ENCODE measurements at regions not wholly inside any gene's neighbourhood (a gene's known extent, or its start where the extent isn't known, plus 50 kb on each side); places are given as distances from the start of the nearest gene placed in this dataset.

DNA sequence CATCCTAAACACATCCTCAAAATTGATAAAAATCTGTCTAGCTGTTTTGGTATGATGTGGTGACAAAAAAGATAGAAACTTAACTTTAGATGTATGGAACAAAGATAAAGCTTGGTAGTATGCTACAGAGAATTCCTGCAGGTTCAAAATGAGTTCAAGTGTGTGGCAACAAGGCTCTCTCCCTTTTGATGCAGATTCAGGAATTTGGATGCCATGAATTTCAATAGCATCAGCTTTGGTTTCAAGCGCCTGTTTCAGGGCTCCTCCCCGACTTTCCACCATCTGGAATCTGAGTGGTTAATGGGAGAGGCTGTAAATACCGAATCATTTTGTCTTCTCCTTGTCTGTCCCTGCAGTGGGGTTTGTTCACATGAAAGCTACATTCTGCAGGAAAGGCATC, 180.6 kb downstream of the MTX2 start:
- no peak for ATAC-seq
- H3K4me1 Mint-ChIP-seq = peaks cover 10% of the 10 kb centered on the region
- no peak overlapping the region for H3K27ac Mint-ChIP-seq
- H3K36me3 Mint-ChIP-seq = no peaks in the 10 kb centered on the region
- no peaks in the 10 kb centered on the region for H3K9me3 Mint-ChIP-seq
- H3K4me3 Mint-ChIP-seq = no peak overlapping the region
- H3K27me3 Mint-ChIP-seq = peaks cover 7% of the 10 kb centered on the region

GRCh38 chr2:176453784-176454183, 184.5 kb downstream of the MTX2 start:
- ATAC-seq = no peak
- Mint-ChIP-seq H3K27me3 (peaks cover 15% of the 10 kb centered on the region), H3K4me1 (no peaks in the 10 kb centered on the region), H3K27ac (no peak overlapping the region), H3K4me3 (no peak overlapping the region), H3K36me3 (no peaks in the 10 kb centered on the region), H3K9me3 (no peaks in the 10 kb centered on the region)

DNA sequence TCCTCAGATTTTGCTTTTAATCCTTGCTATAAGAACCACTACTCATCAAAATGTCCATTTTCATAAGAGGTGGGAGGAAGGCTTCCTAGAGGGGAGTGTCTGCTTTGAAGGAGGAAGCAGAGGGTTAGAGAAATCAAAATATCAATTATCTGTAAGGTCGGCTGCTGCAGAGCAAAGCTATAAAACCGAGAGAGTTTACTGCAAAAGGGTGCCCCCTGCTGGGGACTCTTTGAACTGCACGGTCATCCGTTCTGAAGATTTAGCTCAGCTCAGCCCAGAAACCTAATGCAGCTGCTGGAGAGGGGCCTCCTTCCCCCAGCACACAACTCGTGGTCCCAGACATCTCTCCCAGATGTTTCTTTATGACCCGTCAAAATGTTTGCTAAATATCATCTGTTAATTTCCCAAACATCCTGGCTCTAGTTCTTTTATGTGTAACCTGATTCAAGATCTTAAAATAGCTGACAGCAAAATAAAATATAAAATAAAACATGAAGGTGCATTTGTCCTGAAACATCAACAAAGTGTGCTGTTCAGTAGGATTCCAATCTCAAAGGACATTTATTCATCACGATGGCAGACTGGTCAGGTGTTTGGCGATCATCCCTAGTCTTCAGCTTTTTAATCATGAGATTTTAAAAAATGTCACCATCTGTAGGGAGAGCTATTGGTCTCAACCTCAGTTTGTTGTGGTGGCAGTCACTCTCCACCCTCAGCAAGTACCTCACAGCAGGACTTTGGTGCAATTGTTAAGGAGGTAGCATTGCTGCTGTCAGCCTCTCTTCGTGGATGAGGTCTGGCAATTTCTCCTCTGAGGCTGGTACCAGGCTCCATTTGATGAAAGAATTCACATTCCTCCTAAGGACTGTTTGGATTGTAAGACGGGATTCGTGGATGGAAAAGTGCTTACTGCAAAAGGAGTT, 185.9 kb downstream of the MTX2 start:
- ATAC-seq = no peak
- H3K27ac Mint-ChIP-seq = no peak overlapping the region
- no peaks in the 10 kb centered on the region for H3K36me3 Mint-ChIP-seq
- peaks cover 22% of the 10 kb centered on the region for H3K27me3 Mint-ChIP-seq
- H3K4me1 Mint-ChIP-seq = no peaks in the 10 kb centered on the region
- H3K4me3 Mint-ChIP-seq = no peak overlapping the region
- no peaks in the 10 kb centered on the region for H3K9me3 Mint-ChIP-seq

DNA sequence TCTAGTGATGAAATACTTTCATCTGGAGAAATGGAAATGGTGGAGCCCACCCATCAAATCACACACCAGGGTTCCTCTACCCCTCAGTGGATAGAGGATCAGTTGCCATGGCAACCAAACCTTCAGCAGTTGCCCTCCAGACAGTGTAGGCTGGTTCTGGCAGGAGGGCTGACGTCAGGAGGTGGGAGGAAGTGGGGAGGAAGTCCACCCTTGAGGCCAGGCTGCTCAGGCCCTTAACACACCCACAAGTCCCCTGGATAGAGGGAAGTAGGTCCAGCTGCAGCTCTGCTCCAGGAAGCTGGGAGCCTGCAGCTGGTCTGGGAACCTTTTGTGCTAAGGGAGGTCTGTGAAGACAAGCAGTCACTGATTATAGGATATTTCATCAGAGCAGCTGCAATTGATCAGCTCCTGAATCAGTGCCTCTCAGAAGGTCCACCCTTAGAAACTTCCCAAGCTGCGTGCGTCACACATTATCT, 186.6 kb downstream of the MTX2 start:
- ATAC-seq = no peak
- Mint-ChIP-seq H3K9me3 (no peaks in the 10 kb centered on the region), H3K4me1 (no peaks in the 10 kb centered on the region), H3K27me3 (peaks cover 22% of the 10 kb centered on the region), H3K27ac (no peak overlapping the region), H3K36me3 (no peaks in the 10 kb centered on the region), H3K4me3 (no peak overlapping the region)

GRCh38 chr2:176457481-176457880, 188.2 kb downstream of the MTX2 start:
- ATAC-seq = no peak
- Mint-ChIP-seq H3K27me3 (peaks cover 16% of the 10 kb centered on the region), H3K4me3 (no peak overlapping the region), H3K36me3 (no peaks in the 10 kb centered on the region), H3K27ac (no peak overlapping the region), H3K9me3 (no peaks in the 10 kb centered on the region), H3K4me1 (no peaks in the 10 kb centered on the region)

GRCh38 chr2:176461098-176461808, 192.0 kb downstream of the MTX2 start:
- peaks cover 47% of the 10 kb centered on the region for H3K27me3 Mint-ChIP-seq
- no peak overlapping the region for H3K4me3 Mint-ChIP-seq
- no peaks in the 10 kb centered on the region for H3K4me1 Mint-ChIP-seq
- no peaks in the 10 kb centered on the region for H3K36me3 Mint-ChIP-seq
- ATAC-seq = no peak
- no peaks in the 10 kb centered on the region for H3K9me3 Mint-ChIP-seq
- H3K27ac Mint-ChIP-seq = no peak overlapping the region

- ATAC-seq = no peak
- Mint-ChIP-seq H3K4me1 (no peaks in the 10 kb centered on the region), H3K9me3 (no peaks in the 10 kb centered on the region), H3K4me3 (no peak overlapping the region), H3K36me3 (no peaks in the 10 kb centered on the region), H3K27me3 (peaks cover 49% of the 10 kb centered on the region), H3K27ac (no peak overlapping the region)
Measured at GRCh38 chr2:176461809-176462670, 192.8 kb downstream of the MTX2 start.

- peaks cover 54% of the 10 kb centered on the region for H3K27me3 Mint-ChIP-seq
- ATAC-seq = no peak
- H3K4me3 Mint-ChIP-seq = no peak overlapping the region
- no peaks in the 10 kb centered on the region for H3K4me1 Mint-ChIP-seq
- no peak overlapping the region for H3K27ac Mint-ChIP-seq
- H3K36me3 Mint-ChIP-seq = no peaks in the 10 kb centered on the region
- H3K9me3 Mint-ChIP-seq = no peaks in the 10 kb centered on the region
Measured at GRCh38 chr2:176463546-176463945, 194.3 kb downstream of the MTX2 start.

DNA sequence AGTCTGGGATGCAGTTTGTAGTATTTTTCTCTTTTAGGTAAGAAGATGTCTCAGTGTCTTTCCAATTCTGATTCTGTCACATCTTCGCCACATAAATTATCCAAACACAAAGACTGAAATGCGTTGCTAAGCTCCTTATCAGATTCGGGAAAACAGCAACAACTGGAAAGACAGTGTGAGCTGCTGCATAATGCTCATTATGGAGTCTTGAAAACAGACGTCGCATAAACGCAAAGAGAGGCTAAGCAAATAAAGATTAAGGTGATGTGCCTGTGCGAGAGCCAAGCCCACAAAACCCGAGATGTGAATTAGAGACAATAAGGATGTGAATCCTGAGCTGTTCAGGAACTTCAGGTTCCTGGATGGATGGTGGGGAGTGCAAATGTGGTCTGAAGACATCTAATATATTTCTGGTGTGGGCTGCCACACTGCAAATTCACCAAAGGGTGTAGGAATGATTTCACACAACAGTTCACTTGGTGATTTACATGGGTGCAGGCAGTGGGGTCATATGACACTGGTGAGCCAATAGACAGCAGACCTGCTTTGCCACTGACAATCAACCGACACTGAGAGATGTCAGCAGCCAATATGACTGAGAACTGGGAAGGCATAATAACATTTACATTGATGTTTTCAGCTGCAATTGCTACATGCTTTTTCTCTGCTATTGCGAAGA, 195.8 kb downstream of the MTX2 start:
- ATAC-seq = no peak
- Mint-ChIP-seq H3K4me1 (no peaks in the 10 kb centered on the region), H3K4me3 (no peak overlapping the region), H3K9me3 (no peaks in the 10 kb centered on the region), H3K27ac (no peak overlapping the region), H3K36me3 (no peaks in the 10 kb centered on the region), H3K27me3 (peaks cover 54% of the 10 kb centered on the region)

DNA sequence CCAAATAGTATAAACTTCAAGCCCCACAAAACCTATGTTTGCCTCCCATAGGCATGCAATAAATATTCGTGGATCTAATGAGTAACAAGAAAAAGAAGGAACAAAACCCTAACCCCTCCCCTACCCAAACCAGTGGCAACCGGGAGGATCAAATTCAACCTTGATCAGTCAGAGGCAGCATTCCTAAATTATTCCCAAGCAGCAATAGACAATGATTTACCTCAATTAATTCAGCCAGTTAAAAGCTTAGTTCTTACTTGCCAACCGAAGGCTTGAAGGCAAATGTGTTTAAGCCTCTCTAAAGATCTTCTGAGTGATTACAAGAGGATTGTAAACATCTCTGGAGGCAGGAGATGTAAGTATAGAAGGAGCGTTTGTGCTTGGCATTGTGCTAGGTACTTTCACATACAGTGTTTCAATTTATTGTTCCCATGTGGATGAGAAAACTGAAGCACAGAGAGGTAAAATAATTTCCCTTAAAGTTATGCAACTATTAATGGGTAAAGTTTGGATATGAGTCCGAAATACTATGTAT, 197.7 kb downstream of the MTX2 start:
- Mint-ChIP-seq H3K4me1 (peaks cover 3% of the 10 kb centered on the region), H3K4me3 (no peak overlapping the region), H3K36me3 (no peaks in the 10 kb centered on the region), H3K27me3 (peaks cover 56% of the 10 kb centered on the region), H3K9me3 (no peaks in the 10 kb centered on the region), H3K27ac (no peak overlapping the region)
- ATAC-seq = no peak

- H3K27me3 Mint-ChIP-seq = peaks cover 56% of the 10 kb centered on the region
- no peak overlapping the region for H3K27ac Mint-ChIP-seq
- H3K4me1 Mint-ChIP-seq = peaks cover 9% of the 10 kb centered on the region
- H3K36me3 Mint-ChIP-seq = no peaks in the 10 kb centered on the region
- ATAC-seq = no peak
- H3K9me3 Mint-ChIP-seq = no peaks in the 10 kb centered on the region
- H3K4me3 Mint-ChIP-seq = no peak overlapping the region
Measured at GRCh38 chr2:176467595-176467994, 198.4 kb downstream of the MTX2 start.

GRCh38 chr2:176468457-176469113, 199.3 kb downstream of the MTX2 start:
- ATAC-seq = no peak
- Mint-ChIP-seq H3K4me1 (peaks cover 16% of the 10 kb centered on the region), H3K27me3 (peaks cover 51% of the 10 kb centered on the region), H3K27ac (no peak overlapping the region), H3K4me3 (no peak overlapping the region), H3K36me3 (no peaks in the 10 kb centered on the region), H3K9me3 (no peaks in the 10 kb centered on the region)

GRCh38 chr2:176470713-176471112, 201.5 kb downstream of the MTX2 start:
- Mint-ChIP-seq H3K4me3 (no peak overlapping the region), H3K36me3 (no peaks in the 10 kb centered on the region), H3K4me1 (peaks cover 19% of the 10 kb centered on the region), H3K9me3 (no peaks in the 10 kb centered on the region), H3K27me3 (peaks cover 30% of the 10 kb centered on the region), H3K27ac (no peak overlapping the region)
- no peak for ATAC-seq

GRCh38 chr2:176471949-176472348, 202.7 kb downstream of the MTX2 start:
- Mint-ChIP-seq H3K27ac (no peak overlapping the region), H3K9me3 (no peaks in the 10 kb centered on the region), H3K4me1 (peaks cover 19% of the 10 kb centered on the region), H3K4me3 (no peak overlapping the region), H3K36me3 (no peaks in the 10 kb centered on the region), H3K27me3 (peaks cover 23% of the 10 kb centered on the region)
- ATAC-seq = no peak
